ENCODE measurements at regions not wholly inside any gene's neighbourhood (a gene's known extent, or its start where the extent isn't known, plus 50 kb on each side); places are given as distances from the start of the nearest gene placed in this dataset.

- no peak for TF ChIP-seq CTCF (IDR thresholded peaks at IDR 0.05)
- no peak for TF ChIP-seq POLR2A (IDR thresholded peaks at IDR 0.05)
These were observed 172.3 kb upstream of the RPS6KA3 start for GRCh38 chrX:20438871-20439526.
